ENCODE measurements at regions not wholly inside any gene's neighbourhood (a gene's known extent, or its start where the extent isn't known, plus 50 kb on each side); places are given as distances from the start of the nearest gene placed in this dataset.

GRCh38 chr4:148810461-148810860, 368.2 kb upstream of the NR3C2 start:
- no peak overlapping the region for H2AFZ ChIP-seq (ENCODE audit: low read length)
- no peak overlapping the region for H3K27ac ChIP-seq (ENCODE audit: extremely low read length, insufficient read depth, low read length)
- no TSS peak for BruUV-seq (replicated peaks)
- no peaks in the 10 kb centered on the region for H3K27me3 ChIP-seq (ENCODE audit: control insufficient read depth in 1 of 2, insufficient read depth in 2 of 2, low read length in 2 of 2)
- peaks cover 57% of the 10 kb centered on the region for H3K9me3 ChIP-seq (ENCODE audit: low read length)
- CTCF ChIA-PET (ENCODE audit: low intra/inter-chr PET ratio, low total read pairs): no interaction called here
- H4K20me1 ChIP-seq (ENCODE audit: insufficient read depth, low read length): no peaks in the 10 kb centered on the region
- H3K36me3 ChIP-seq (replicated peaks in 1 of 2; ENCODE audit: control insufficient read depth in 1 of 2, insufficient read depth in 2 of 2, low read length in 2 of 2): no peaks in the 10 kb centered on the region
- ATAC-seq (no peak), DNase-seq (ENCODE audit: low spot score) (no peak), FAIRE-seq (no peak)
- H3K79me2 ChIP-seq (ENCODE audit: insufficient read depth, low read length): no peaks in the 10 kb centered on the region
- TF ChIP-seq HOMEZ (CRISPR knock-in tag; IDR thresholded peaks at IDR 0.05; ENCODE audit: low read depth) (no peak), ZNF451 (CRISPR knock-in tag; IDR thresholded peaks at IDR 0.05) (no peak), ELF1 (CRISPR knock-in tag; IDR thresholded peaks at IDR 0.05) (no peak), MBNL3 (CRISPR knock-in tag; conservative IDR thresholded peaks at IDR 0.05) (no peak), ZNF746 (CRISPR knock-in tag; IDR thresholded peaks at IDR 0.05) (no peak), ZNF510 (CRISPR knock-in tag; IDR thresholded peaks at IDR 0.05; ENCODE audit: low read depth) (no peak), MYNN (CRISPR knock-in tag; IDR thresholded peaks at IDR 0.05; ENCODE audit: low read depth) (no peak), MXD4 (CRISPR knock-in tag; IDR thresholded peaks at IDR 0.05) (no peak)
- TF ChIP-seq, protein P1, sequence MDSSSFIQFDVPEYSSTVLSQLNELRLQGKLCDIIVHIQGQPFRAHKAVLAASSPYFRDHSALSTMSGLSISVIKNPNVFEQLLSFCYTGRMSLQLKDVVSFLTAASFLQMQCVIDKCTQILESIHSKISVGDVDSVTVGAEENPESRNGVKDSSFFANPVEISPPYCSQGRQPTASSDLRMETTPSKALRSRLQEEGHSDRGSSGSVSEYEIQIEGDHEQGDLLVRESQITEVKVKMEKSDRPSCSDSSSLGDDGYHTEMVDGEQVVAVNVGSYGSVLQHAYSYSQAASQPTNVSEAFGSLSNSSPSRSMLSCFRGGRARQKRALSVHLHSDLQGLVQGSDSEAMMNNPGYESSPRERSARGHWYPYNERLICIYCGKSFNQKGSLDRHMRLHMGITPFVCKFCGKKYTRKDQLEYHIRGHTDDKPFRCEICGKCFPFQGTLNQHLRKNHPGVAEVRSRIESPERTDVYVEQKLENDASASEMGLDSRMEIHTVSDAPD (CRISPR knock-in tag; IDR thresholded peaks at IDR 0.05): no peak
- no peak overlapping the region for H3K9ac ChIP-seq (ENCODE audit: insufficient read depth, low read depth, low read length)
- intact Hi-C loops (cut with micrococcal nuclease; ENCODE audit: unreplicated experiment) (no loop called here), in situ Hi-C loops (cut with HindIII; ENCODE audit: extremely low pct_ligation_motif_present, low pct_unique_long_range_greater_than_20kb) (no loop called here)
- 18% methylated on average over 2 of the region's 2 CpGs for WGBS (ENCODE audit: low lambda C conversion rate)
- no peak overlapping the region for H3K4me2 ChIP-seq (ENCODE audit: low read depth, low read length)
- POLR2A ChIA-PET: no interaction called here
- H3K4me1 ChIP-seq (ENCODE audit: insufficient read depth, low read length): no peaks in the 10 kb centered on the region
- no peak overlapping the region for H3K4me3 ChIP-seq (replicated peaks in 1 of 3; ENCODE audit: insufficient read depth in 1 of 3, low read depth in 2 of 3, low read length in 3 of 3)

All from HepG2 (cell line).